Endothelial cell of umbilical vein (primary cell): ENCODE measurements at regions not wholly inside any gene's neighbourhood (a gene's known extent, or its start where the extent isn't known, plus 50 kb on each side); places are given as distances from the start of the nearest gene placed in this dataset.

Experiments
- BruUV-seq: library from RNA; stranded (reverse); fragments of 400-500 nt; replicated peaks from 2 replicates; lab custom pipeline; 2021; lab: Mats Ljungman, UMichigan
- CTCF ChIA-PET: fragments of 300-600, 350-600 bp; sonication (Branson Sonifier 250); formaldehyde crosslinking; loops from one replicate; lab custom pipeline; 2021; ENCODE audit warnings: antibody characterized with exemption, inconsistent platforms; lab: Charles Lee
- POLR2A ChIA-PET: fragments of 300-600, 350-600 bp; sonication (Branson Sonifier 250); formaldehyde crosslinking; loops from one replicate; lab custom pipeline; 2021; ENCODE audit warnings: antibody characterized with exemption, inconsistent platforms; lab: Charles Lee
- DNase-seq: peaks from one replicate; pipeline ENCODE4 v3.0.0-alpha.2; 2011; ENCODE audit warnings: low read depth, low spot score
- FAIRE-seq: peaks from 2 replicates; lab custom pipeline; 2011; peaks lifted over from hg19 to GRCh38; lab: Jason Lieb, UNC
- H2AFZ ChIP-seq: 2 replicates; pipeline ENCODE4 v1.6.0; 2012; ENCODE audit warnings: low read depth, low read length, control low read depth, inconsistent platforms
- H3K27ac ChIP-seq: 2 replicates; pipeline ENCODE4 v1.5.1; 2011; ENCODE audit warnings: low read depth, mild to moderate bottlenecking, control low read depth, low read length, moderate library complexity; ENCODE audit not compliant: insufficient read depth
- H3K27me3 ChIP-seq, 2 experiments: 2 replicates each; pipeline versions ENCODE4 v1.6.0 to v1.6.1; 2011; ENCODE audit warnings: low read length in 2 of 2, mixed read lengths in 1 of 2; ENCODE audit not compliant: control insufficient read depth in 2 of 2, insufficient read depth in 2 of 2
- H3K36me3 ChIP-seq, 2 experiments: 2 replicates in 1 of 2; 3 replicates in 1 of 2; pipeline ENCODE4 v1.5.1; 2011; ENCODE audit warnings: low read length in 2 of 2, mild to moderate bottlenecking in 1 of 2, moderate library complexity in 1 of 2; ENCODE audit not compliant: control insufficient read depth in 2 of 2, insufficient read depth in 2 of 2; ENCODE audit errors: extremely low read depth in 1 of 2
- H3K4me1 ChIP-seq: 3 replicates; pipeline ENCODE4 v1.5.1; 2011; ENCODE audit warnings: mild to moderate bottlenecking, low read length; ENCODE audit not compliant: control insufficient read depth, insufficient read depth; ENCODE audit errors: extremely low read depth
- H3K4me2 ChIP-seq: 2 replicates; pipeline ENCODE4 v1.6.1; 2011; ENCODE audit warnings: low read length, control low read depth, mixed read lengths; ENCODE audit not compliant: insufficient read depth
- H3K4me3 ChIP-seq, 3 experiments: fragments of 200-600 bp in 1 of 3; sonication (generic), shearing (Covaris generic) in 1 of 3; replicated peaks in 1 of 3; 2 replicates each; pipeline ENCODE4 v1.5.1; 2011 to 2016; ENCODE audit warnings: control low read depth in 3 of 3, low read length in 3 of 3, mild to moderate bottlenecking in 2 of 3, inconsistent platforms in 1 of 3, low read depth in 1 of 3, moderate library complexity in 1 of 3; ENCODE audit not compliant: insufficient read depth in 1 of 3
- H3K79me2 ChIP-seq: 2 replicates; pipeline ENCODE4 v1.6.0; 2012; ENCODE audit warnings: low read length, inconsistent platforms; ENCODE audit not compliant: control insufficient read depth, insufficient read depth
- H3K9ac ChIP-seq: replicated peaks from 2 replicates; pipeline ENCODE3; 2011; ENCODE audit warnings: low read length, control low read depth; ENCODE audit not compliant: insufficient read depth; ENCODE audit errors: extremely low read depth
- H3K9me1 ChIP-seq: replicated peaks from 3 replicates; pipeline ENCODE4 v1.6.0; 2011; ENCODE audit warnings: mild to moderate bottlenecking, low read length; ENCODE audit not compliant: control insufficient read depth, insufficient read depth; ENCODE audit errors: extremely low read depth
- H3K9me3 ChIP-seq: replicated peaks from 2 replicates; pipeline ENCODE4 v1.5.1; 2012; ENCODE audit warnings: low read length, inconsistent platforms; ENCODE audit not compliant: control insufficient read depth, insufficient read depth
- H4K20me1 ChIP-seq: replicated peaks from 2 replicates; pipeline ENCODE3; 2011; ENCODE audit warnings: mild to moderate bottlenecking, low read length; ENCODE audit not compliant: control insufficient read depth, insufficient read depth; ENCODE audit errors: extremely low read depth
- CTCF ChIP-seq, 2 donors: IDR thresholded peaks; 1 replicate in 1 of 2; 2 replicates in 1 of 2; pipeline ENCODE4 v1.5.1; 2011; ENCODE audit warnings: low read length in 2 of 2, mild to moderate bottlenecking in 2 of 2, moderate library complexity in 2 of 2, control low read depth in 1 of 2, inconsistent platforms in 1 of 2, low read depth in 1 of 2; ENCODE audit not compliant: insufficient read depth in 1 of 2; ENCODE audit errors: extremely low read depth in 1 of 2
- EZH2 ChIP-seq: IDR thresholded peaks from 2 replicates; pipeline ENCODE4 v1.6.1; 2012; ENCODE audit warnings: borderline replicate concordance, low read depth, mild to moderate bottlenecking, moderate library complexity, low read length, inconsistent platforms; ENCODE audit not compliant: severe bottlenecking
- FOS ChIP-seq: IDR thresholded peaks from 2 replicates; pipeline ENCODE4 v1.6.1; 2011; ENCODE audit warnings: mild to moderate bottlenecking, low read length, moderate library complexity, borderline replicate concordance; ENCODE audit not compliant: insufficient read depth
- GATA2 ChIP-seq: IDR thresholded peaks from 2 replicates; pipeline ENCODE4 v1.7.0; 2011; ENCODE audit warnings: low read depth, mild to moderate bottlenecking, moderate library complexity, mixed read lengths, low read length; ENCODE audit not compliant: insufficient read length, insufficient read depth
- JUN ChIP-seq: IDR thresholded peaks from 2 replicates; pipeline ENCODE4 v1.6.1; 2011; ENCODE audit warnings: borderline replicate concordance, low read depth; ENCODE audit not compliant: insufficient read length, insufficient read depth
- MYC ChIP-seq: IDR thresholded peaks from one replicate; pipeline ENCODE4 v1.6.1; 2011; ENCODE audit warnings: mild to moderate bottlenecking, low read depth, low read length
- POLR2A ChIP-seq: IDR thresholded peaks from 2 replicates; pipeline ENCODE4 v1.6.1; 2012; ENCODE audit warnings: low read depth, mild to moderate bottlenecking, control low read depth, low read length
- POLR2AphosphoS5 ChIP-seq: IDR thresholded peaks from 2 replicates; pipeline ENCODE4 v1.6.1; 2012; ENCODE audit warnings: low read depth, mild to moderate bottlenecking, control low read depth, low read length, moderate library complexity; ENCODE audit not compliant: insufficient read depth
- dilution Hi-C: fragments of 300-500 bp; cut with MboI; formaldehyde crosslinking; loops from one replicate; pipeline ENCODE4 v1.15.0; 2019; ENCODE audit warnings: low sequenced_read_pairs; ENCODE audit not compliant: extremely low pct_ligation_motif_present
- intact Hi-C: fragments of 100-400 bp; cut with micrococcal nuclease; formaldehyde crosslinking; loops from one replicate; pipeline ENCODE4 v1.10.0; 2022
- TF ChIP-seq, protein P1 (sequence below): IDR thresholded peaks from 2 replicates; pipeline ENCODE4 v1.6.1; 2011; ENCODE audit not compliant: insufficient read depth, insufficient read length

GRCh38 chr18:10398571-10398970, 55.9 kb upstream of the APCDD1 start:
- ChIA-PET CTCF (no interaction called here), POLR2A (no interaction called here)
- Histone ChIP-seq H4K20me1 (no peaks in the 10 kb centered on the region), H3K4me1 (no peaks in the 10 kb centered on the region), H2AFZ (no peak overlapping the region), H3K79me2 (no peaks in the 10 kb centered on the region), H3K9me3 (no peaks in the 10 kb centered on the region), H3K9me1 (no peaks in the 10 kb centered on the region), H3K36me3 (no peaks in the 10 kb centered on the region), H3K27me3 (peaks cover 2% of the 10 kb centered on the region in 2 experiments), H3K27ac (no peak overlapping the region), H3K9ac (no peak overlapping the region), H3K4me3 (no peak overlapping the region), H3K4me2 (no peak overlapping the region)
- dilution Hi-C loops (no loop called here), intact Hi-C loops (no loop called here)
- no peak for FAIRE-seq
- DNase-seq = no peak
- TF ChIP-seq POLR2AphosphoS5 (no peak), EZH2 (no peak), POLR2A (no peak), JUN (no peak), GATA2 (no peak), MYC (no peak), FOS (no peak), CTCF (IDR thresholded peaks at IDR 0.05; ENCODE audit: extremely low read depth in 1 of 2, insufficient read depth in 1 of 2, low read depth in 1 of 2, low read length in 2 of 2) (no peak)
- TF ChIP-seq, protein P1, sequence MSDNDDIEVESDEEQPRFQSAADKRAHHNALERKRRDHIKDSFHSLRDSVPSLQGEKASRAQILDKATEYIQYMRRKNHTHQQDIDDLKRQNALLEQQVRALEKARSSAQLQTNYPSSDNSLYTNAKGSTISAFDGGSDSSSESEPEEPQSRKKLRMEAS = no peak
- BruUV-seq = no TSS peak
